Lower leg skin (tissue), 3 donors: ENCODE measurements at regions not wholly inside any gene's neighbourhood (a gene's known extent, or its start where the extent isn't known, plus 50 kb on each side); places are given as distances from the start of the nearest gene placed in this dataset.

Experiments used
- CTCF ChIP-seq, 3 donors: fragments of 450-650 bp; IDR thresholded peaks; one replicate each; pipeline ENCODE4 v1.5.1; 2016; ENCODE audit warnings: antibody characterized with exemption in 3 of 3, mild to moderate bottlenecking in 3 of 3, moderate library complexity in 2 of 3
- POLR2A ChIP-seq, 2 donors: fragments of 450-650 bp; IDR thresholded peaks; one replicate each; pipeline ENCODE4 v1.6.1; 2016 to 2017; ENCODE audit warnings: antibody characterized with exemption in 2 of 2, mild to moderate bottlenecking in 1 of 2, moderate library complexity in 1 of 2

GRCh38 chr3:190188197-190188596 is 67.5 kb upstream of the P3H2 start:
- TF ChIP-seq CTCF (IDR thresholded peaks at IDR 0.05) (no peak), POLR2A (IDR thresholded peaks at IDR 0.05) (no peak)
